ENCODE measurements at regions not wholly inside any gene's neighbourhood (a gene's known extent, or its start where the extent isn't known, plus 50 kb on each side); places are given as distances from the start of the nearest gene placed in this dataset.

DNA sequence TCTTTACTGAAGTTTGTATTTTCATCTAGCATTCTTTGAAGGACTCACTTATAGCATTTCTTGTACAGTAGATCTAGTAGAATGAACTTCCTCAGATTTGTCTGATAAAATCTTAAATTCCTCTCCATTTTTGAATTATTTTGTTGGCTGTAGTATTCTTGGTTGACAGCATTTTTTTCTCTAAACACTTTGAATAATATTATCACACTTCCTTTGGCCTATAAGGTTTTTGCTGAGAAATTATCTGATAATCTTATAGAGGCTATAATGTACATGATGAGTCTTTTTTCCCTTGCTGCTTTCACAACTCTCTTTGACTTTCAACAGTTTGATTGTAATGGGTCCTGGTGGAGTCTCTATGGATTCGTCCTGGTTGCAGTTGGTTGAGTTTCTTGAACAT lies 169.5 kb downstream of the NOL4 start:
- H3K9ac ChIP-seq (ENCODE audit: low read depth, low read length, poor library complexity, severe bottlenecking), result no peak overlapping the region
- no peaks in the 10 kb centered on the region for H3K4me1 ChIP-seq (ENCODE audit: insufficient read depth, low read length, poor library complexity, severe bottlenecking)
- TF ChIP-seq EZH2phosphoT487 (IDR thresholded peaks at IDR 0.05; ENCODE audit: borderline replicate concordance), result no peak
- TF ChIP-seq, protein P1, sequence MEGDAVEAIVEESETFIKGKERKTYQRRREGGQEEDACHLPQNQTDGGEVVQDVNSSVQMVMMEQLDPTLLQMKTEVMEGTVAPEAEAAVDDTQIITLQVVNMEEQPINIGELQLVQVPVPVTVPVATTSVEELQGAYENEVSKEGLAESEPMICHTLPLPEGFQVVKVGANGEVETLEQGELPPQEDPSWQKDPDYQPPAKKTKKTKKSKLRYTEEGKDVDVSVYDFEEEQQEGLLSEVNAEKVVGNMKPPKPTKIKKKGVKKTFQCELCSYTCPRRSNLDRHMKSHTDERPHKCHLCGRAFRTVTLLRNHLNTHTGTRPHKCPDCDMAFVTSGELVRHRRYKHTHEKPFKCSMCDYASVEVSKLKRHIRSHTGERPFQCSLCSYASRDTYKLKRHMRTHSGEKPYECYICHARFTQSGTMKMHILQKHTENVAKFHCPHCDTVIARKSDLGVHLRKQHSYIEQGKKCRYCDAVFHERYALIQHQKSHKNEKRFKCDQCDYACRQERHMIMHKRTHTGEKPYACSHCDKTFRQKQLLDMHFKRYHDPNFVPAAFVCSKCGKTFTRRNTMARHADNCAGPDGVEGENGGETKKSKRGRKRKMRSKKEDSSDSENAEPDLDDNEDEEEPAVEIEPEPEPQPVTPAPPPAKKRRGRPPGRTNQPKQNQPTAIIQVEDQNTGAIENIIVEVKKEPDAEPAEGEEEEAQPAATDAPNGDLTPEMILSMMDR (conservative IDR thresholded peaks at IDR 0.05; ENCODE audit: low read length), result no peak
- no peaks in the 10 kb centered on the region for H3F3A ChIP-seq (ENCODE audit: low read depth)
- H3K79me2 ChIP-seq (ENCODE audit: insufficient read depth, low read length), result no peaks in the 10 kb centered on the region
- H3K9me2 ChIP-seq (replicated peaks; ENCODE audit: low read depth, low read length), result no peaks in the 10 kb centered on the region
- peaks cover 4% of the 10 kb centered on the region; the same call in 1 of the 2 replicates for H3K9me3 ChIP-seq (ENCODE audit: insufficient read depth, low read depth, low read length)
- H3K4me3 ChIP-seq (ENCODE audit: low read length, poor library complexity, severe bottlenecking), result no peak overlapping the region
- no peaks in the 10 kb centered on the region for H3K36me3 ChIP-seq (ENCODE audit: insufficient read depth, low read length)
- no peaks in the 10 kb centered on the region for H4K20me1 ChIP-seq (ENCODE audit: insufficient read depth, low read length, poor library complexity, severe bottlenecking)
- no peaks in the 10 kb centered on the region for H3K27me3 ChIP-seq (ENCODE audit: insufficient read depth, low read length, poor library complexity, severe bottlenecking)
- no peak overlapping the region for H2AFZ ChIP-seq (ENCODE audit: low read length)
- no peak overlapping the region for H3K4me2 ChIP-seq (ENCODE audit: low read depth, low read length, poor library complexity, severe bottlenecking)

DNA sequence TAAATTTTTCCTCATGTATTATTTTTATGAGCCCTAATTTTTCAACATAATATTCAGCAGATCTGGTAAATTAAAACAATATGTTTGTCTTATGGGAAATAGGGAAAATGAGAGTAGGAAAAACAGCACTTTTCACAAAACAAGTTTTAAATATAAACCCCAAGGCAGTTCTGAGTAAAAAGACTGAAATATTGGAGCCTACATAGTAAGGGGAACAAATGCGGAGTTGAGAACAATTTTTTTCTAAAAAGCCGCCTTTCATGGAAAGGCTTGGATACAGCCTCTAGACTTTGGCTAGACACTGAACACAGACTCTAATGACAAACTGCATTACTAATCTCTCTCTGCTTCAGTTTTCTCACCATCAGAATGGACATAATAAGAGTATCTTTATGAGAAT lies 174.1 kb downstream of the NOL4 start:
- H3K9ac ChIP-seq (ENCODE audit: low read depth, low read length, poor library complexity, severe bottlenecking), result no peak overlapping the region
- H3K4me1 ChIP-seq (ENCODE audit: insufficient read depth, low read length, poor library complexity, severe bottlenecking), result no peaks in the 10 kb centered on the region
- H3K4me2 ChIP-seq (ENCODE audit: low read depth, low read length, poor library complexity, severe bottlenecking), result no peak overlapping the region
- no peaks in the 10 kb centered on the region for H3K9me2 ChIP-seq (replicated peaks; ENCODE audit: low read depth, low read length)
- no peak overlapping the region for H2AFZ ChIP-seq (ENCODE audit: low read length)
- no peak overlapping the region for H3K4me3 ChIP-seq (ENCODE audit: low read length, poor library complexity, severe bottlenecking)
- no peak for TF ChIP-seq EZH2phosphoT487 (IDR thresholded peaks at IDR 0.05; ENCODE audit: borderline replicate concordance)
- TF ChIP-seq, protein P1 (conservative IDR thresholded peaks at IDR 0.05; ENCODE audit: low read length), result no peak
- H4K20me1 ChIP-seq (ENCODE audit: insufficient read depth, low read length, poor library complexity, severe bottlenecking), result no peaks in the 10 kb centered on the region
- no peaks in the 10 kb centered on the region for H3F3A ChIP-seq (ENCODE audit: low read depth)
- no peaks in the 10 kb centered on the region for H3K36me3 ChIP-seq (ENCODE audit: insufficient read depth, low read length)
- no peaks in the 10 kb centered on the region for H3K79me2 ChIP-seq (ENCODE audit: insufficient read depth, low read length)
- 0 out of 2 replicates have a peak, but pooled peaks cover 4% of the 10 kb centered on the region for H3K9me3 ChIP-seq (ENCODE audit: insufficient read depth, low read depth, low read length)
- no peaks in the 10 kb centered on the region for H3K27me3 ChIP-seq (ENCODE audit: insufficient read depth, low read length, poor library complexity, severe bottlenecking)

DNA sequence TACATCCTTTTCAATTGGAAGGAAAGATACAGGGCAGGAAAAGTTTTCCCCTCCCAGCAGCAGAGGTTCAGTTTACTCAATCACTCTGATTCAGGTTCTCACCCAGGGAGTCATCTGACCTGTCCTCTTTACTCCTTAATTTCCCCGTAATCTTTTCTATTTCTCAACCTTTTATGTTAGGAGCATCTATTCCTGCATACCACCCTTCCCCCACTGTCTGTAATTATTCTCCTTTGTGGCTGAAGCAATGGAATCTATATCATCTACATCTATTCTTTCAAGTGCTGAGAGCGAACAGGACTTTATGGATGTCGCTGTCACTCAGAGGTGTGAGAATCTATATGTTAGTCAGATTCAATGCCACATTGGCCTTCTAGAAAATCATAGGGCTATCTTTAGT lies 175.2 kb downstream of the NOL4 start:
- Histone ChIP-seq H3F3A (ENCODE audit: low read depth) (no peaks in the 10 kb centered on the region), H3K4me2 (ENCODE audit: low read depth, low read length, poor library complexity, severe bottlenecking) (no peak overlapping the region), H3K79me2 (ENCODE audit: insufficient read depth, low read length) (no peaks in the 10 kb centered on the region), H2AFZ (ENCODE audit: low read length) (no peak overlapping the region), H3K9ac (ENCODE audit: low read depth, low read length, poor library complexity, severe bottlenecking) (no peak overlapping the region), H3K4me3 (ENCODE audit: low read length, poor library complexity, severe bottlenecking) (no peak overlapping the region), H3K4me1 (ENCODE audit: insufficient read depth, low read length, poor library complexity, severe bottlenecking) (no peaks in the 10 kb centered on the region), H3K9me3 (ENCODE audit: insufficient read depth, low read depth, low read length) (no peaks in the 10 kb centered on the region), H3K9me2 (replicated peaks; ENCODE audit: low read depth, low read length) (no peaks in the 10 kb centered on the region), H3K27me3 (ENCODE audit: insufficient read depth, low read length, poor library complexity, severe bottlenecking) (no peaks in the 10 kb centered on the region), H4K20me1 (ENCODE audit: insufficient read depth, low read length, poor library complexity, severe bottlenecking) (no peaks in the 10 kb centered on the region), H3K36me3 (ENCODE audit: insufficient read depth, low read length) (no peaks in the 10 kb centered on the region)
- TF ChIP-seq EZH2phosphoT487 (IDR thresholded peaks at IDR 0.05; ENCODE audit: borderline replicate concordance), result no peak
- TF ChIP-seq, protein P1 (conservative IDR thresholded peaks at IDR 0.05; ENCODE audit: low read length), result no peak

All from Loucy (cell line).